PC-9 (cell line): ENCODE measurements at regions not wholly inside any gene's neighbourhood (a gene's known extent, or its start where the extent isn't known, plus 50 kb on each side); places are given as distances from the start of the nearest gene placed in this dataset.

Source experiments
- CTCF ChIP-seq: fragments of 200-600 bp; sonication (generic); conservative IDR thresholded peaks from 2 replicates; pipeline ENCODE4 v1.6.1; 2017; ENCODE audit warnings: mixed run types, antibody characterized with exemption, mild to moderate bottlenecking, moderate library complexity
- EZH2 ChIP-seq: fragments of 200-600 bp; sonication (generic); IDR thresholded peaks from 2 replicates; pipeline ENCODE4 v1.8.0; 2017; ENCODE audit warnings: antibody characterized with exemption, low read depth

GRCh38 chr15:38707802-38708671 is 143.4 kb upstream of the RASGRP1 start:
- TF ChIP-seq CTCF = peak; percentile 77
- no peak for TF ChIP-seq EZH2
